ENCODE measurements at regions not wholly inside any gene's neighbourhood (a gene's known extent, or its start where the extent isn't known, plus 50 kb on each side); places are given as distances from the start of the nearest gene placed in this dataset.
"Not testable (repeated sequence)": the region's sequence is repeated elsewhere in the genome, so short reads cannot be mapped to it uniquely, and the experiment has no call there.

- in situ Hi-C loops (cut with MboI), result no loop called here
- Histone ChIP-seq H3K4me2 (ENCODE audit: unreplicated experiment) (no peak overlapping the region), H3K27me3 (replicated peaks; ENCODE audit: insufficient read depth) (no peaks in the 10 kb centered on the region), H3K4me1 (ENCODE audit: insufficient read depth) (no peaks in the 10 kb centered on the region), H3K36me3 (ENCODE audit: low read depth) (no peaks in the 10 kb centered on the region), H2AFZ (no peak overlapping the region), H3K79me2 (ENCODE audit: insufficient read depth) (no peaks in the 10 kb centered on the region), H3K9me2 (ENCODE audit: insufficient read depth) (peaks cover 3% of the 10 kb centered on the region; the same call in 1 of the 2 replicates), H4K20me1 (ENCODE audit: insufficient read depth) (no peaks in the 10 kb centered on the region), H3K4me3 (no peak overlapping the region), H3K9me3 (ENCODE audit: low read depth) (no peaks in the 10 kb centered on the region), H3K9ac (no peak overlapping the region), H3K27ac (no peak overlapping the region), H3F3A (ENCODE audit: insufficient read depth) (no peaks in the 10 kb centered on the region)
- TF ChIP-seq EZH2phosphoT487 (IDR thresholded peaks at IDR 0.05; ENCODE audit: insufficient read depth, low read depth), result no peak
- no peak for TF ChIP-seq EZH2 (IDR thresholded peaks at IDR 0.05; ENCODE audit: insufficient read depth, poor library complexity, severe bottlenecking)
- WGBS, 2 experiments (ENCODE audit: low coverage in 1 of 2, low lambda C conversion rate in 2 of 2, missing lambda C conversion rate in 2 of 2), result 30 to 35% methylated on average over 8 of the region's 8 CpGs
- no peak for DNase-seq
These were observed 226.4 kb upstream of the ISL1 start for GRCh38 chr5:51156838-51157237.

DNA sequence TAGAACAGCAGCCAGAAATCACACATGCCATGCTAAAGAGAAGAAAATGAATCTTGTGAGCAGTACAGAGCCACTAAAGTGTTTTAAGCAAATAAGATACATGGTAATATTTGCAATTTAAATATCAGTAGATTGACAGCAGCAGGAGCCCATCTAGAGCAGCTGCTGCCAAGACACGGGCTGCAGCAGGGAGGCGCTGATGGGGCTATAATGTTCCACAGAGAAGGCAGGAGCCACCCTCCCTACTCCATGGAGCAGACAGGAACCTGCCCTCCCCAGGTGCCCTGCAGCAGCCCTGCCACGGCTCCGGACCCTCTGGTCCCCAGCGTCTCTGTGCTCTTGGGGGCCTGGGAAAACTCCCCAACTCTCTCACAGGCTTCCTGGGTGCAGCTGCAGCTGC is 224.1 kb upstream of the ISL1 start:
- peaks cover under 1% of the 10 kb centered on the region; the same call in 1 of the 2 replicates for H3K9me2 ChIP-seq (ENCODE audit: insufficient read depth)
- H3K4me1 ChIP-seq (ENCODE audit: insufficient read depth), result no peaks in the 10 kb centered on the region
- H3K79me2 ChIP-seq (ENCODE audit: insufficient read depth), result no peaks in the 10 kb centered on the region
- in situ Hi-C loops (cut with MboI), result no loop called here
- WGBS, 2 experiments (ENCODE audit: low coverage in 1 of 2, low lambda C conversion rate in 2 of 2, missing lambda C conversion rate in 2 of 2), result 43 to 60% methylated on average over 5 of the region's 5 CpGs
- H2AFZ ChIP-seq, result no peak overlapping the region
- no peak overlapping the region for H3K4me3 ChIP-seq
- H3K36me3 ChIP-seq (ENCODE audit: low read depth), result no peaks in the 10 kb centered on the region
- H3K27ac ChIP-seq, result no peak overlapping the region
- DNase-seq, result no peak
- no peaks in the 10 kb centered on the region for H3K27me3 ChIP-seq (replicated peaks; ENCODE audit: insufficient read depth)
- no peaks in the 10 kb centered on the region for H3F3A ChIP-seq (ENCODE audit: insufficient read depth)
- H4K20me1 ChIP-seq (ENCODE audit: insufficient read depth), result no peaks in the 10 kb centered on the region
- no peaks in the 10 kb centered on the region for H3K9me3 ChIP-seq (ENCODE audit: low read depth)
- H3K4me2 ChIP-seq (ENCODE audit: unreplicated experiment), result no peak overlapping the region
- H3K9ac ChIP-seq, result no peak overlapping the region
- TF ChIP-seq EZH2 (IDR thresholded peaks at IDR 0.05; ENCODE audit: insufficient read depth, poor library complexity, severe bottlenecking), result no peak
- TF ChIP-seq EZH2phosphoT487 (IDR thresholded peaks at IDR 0.05; ENCODE audit: insufficient read depth, low read depth), result no peak

GRCh38 chr5:51159606-51160005 is 223.6 kb upstream of the ISL1 start:
- no peak for DNase-seq
- WGBS, 2 experiments (ENCODE audit: low coverage in 1 of 2, low lambda C conversion rate in 2 of 2, missing lambda C conversion rate in 2 of 2), result 4 to 9% methylated on average over 2 of the region's 2 CpGs
- no peak overlapping the region for H3K9ac ChIP-seq
- no peaks in the 10 kb centered on the region for H3K9me2 ChIP-seq (ENCODE audit: insufficient read depth)
- H3K27me3 ChIP-seq (replicated peaks; ENCODE audit: insufficient read depth), result no peaks in the 10 kb centered on the region
- H2AFZ ChIP-seq, result no peak overlapping the region
- H3K4me2 ChIP-seq (ENCODE audit: unreplicated experiment), result no peak overlapping the region
- no peaks in the 10 kb centered on the region for H4K20me1 ChIP-seq (ENCODE audit: insufficient read depth)
- no peak overlapping the region for H3K4me3 ChIP-seq
- H3K36me3 ChIP-seq (ENCODE audit: low read depth), result no peaks in the 10 kb centered on the region
- no peaks in the 10 kb centered on the region for H3F3A ChIP-seq (ENCODE audit: insufficient read depth)
- no peak overlapping the region for H3K27ac ChIP-seq
- in situ Hi-C loops (cut with MboI), result no loop called here
- no peak for TF ChIP-seq EZH2 (IDR thresholded peaks at IDR 0.05; ENCODE audit: insufficient read depth, poor library complexity, severe bottlenecking)
- TF ChIP-seq EZH2phosphoT487 (IDR thresholded peaks at IDR 0.05; ENCODE audit: insufficient read depth, low read depth), result no peak
- H3K9me3 ChIP-seq (ENCODE audit: low read depth), result no peaks in the 10 kb centered on the region
- H3K4me1 ChIP-seq (ENCODE audit: insufficient read depth), result no peaks in the 10 kb centered on the region
- H3K79me2 ChIP-seq (ENCODE audit: insufficient read depth), result no peaks in the 10 kb centered on the region

DNA sequence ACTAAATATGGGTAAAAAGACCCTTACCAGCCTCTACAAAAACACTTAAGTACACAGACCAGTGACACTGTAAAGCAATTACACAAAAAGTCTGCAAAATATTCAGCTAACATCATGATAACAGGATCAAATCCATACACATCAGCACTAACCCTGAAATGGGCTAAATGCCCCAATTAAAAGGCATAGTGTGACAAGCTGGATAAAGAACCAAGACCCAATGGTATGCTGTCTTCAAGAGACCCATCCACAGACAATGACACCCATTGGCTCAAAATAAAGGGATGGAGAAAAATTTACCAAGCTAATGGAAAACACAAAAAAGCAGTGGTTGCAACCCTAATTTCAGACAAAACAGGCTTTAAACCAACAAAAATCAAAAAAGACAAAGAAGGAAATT is 221.0 kb upstream of the ISL1 start:
- H2AFZ ChIP-seq, result no peak overlapping the region
- no peaks in the 10 kb centered on the region for H3K79me2 ChIP-seq (ENCODE audit: insufficient read depth)
- DNase-seq, result no peak
- TF ChIP-seq EZH2 (IDR thresholded peaks at IDR 0.05; ENCODE audit: insufficient read depth, poor library complexity, severe bottlenecking) (no peak), EZH2phosphoT487 (IDR thresholded peaks at IDR 0.05; ENCODE audit: insufficient read depth, low read depth) (no peak)
- H4K20me1 ChIP-seq (ENCODE audit: insufficient read depth), result no peaks in the 10 kb centered on the region
- H3K9me2 ChIP-seq (ENCODE audit: insufficient read depth), result no peaks in the 10 kb centered on the region
- H3K27ac ChIP-seq, result no peak overlapping the region
- H3F3A ChIP-seq (ENCODE audit: insufficient read depth), result no peaks in the 10 kb centered on the region
- no peaks in the 10 kb centered on the region for H3K36me3 ChIP-seq (ENCODE audit: low read depth)
- no peaks in the 10 kb centered on the region for H3K4me1 ChIP-seq (ENCODE audit: insufficient read depth)
- no peaks in the 10 kb centered on the region for H3K9me3 ChIP-seq (ENCODE audit: low read depth)
- no peaks in the 10 kb centered on the region for H3K27me3 ChIP-seq (replicated peaks; ENCODE audit: insufficient read depth)
- no peak overlapping the region for H3K9ac ChIP-seq
- H3K4me3 ChIP-seq, result no peak overlapping the region
- no peak overlapping the region for H3K4me2 ChIP-seq (ENCODE audit: unreplicated experiment)
- in situ Hi-C loops (cut with MboI), result no loop called here

DNA sequence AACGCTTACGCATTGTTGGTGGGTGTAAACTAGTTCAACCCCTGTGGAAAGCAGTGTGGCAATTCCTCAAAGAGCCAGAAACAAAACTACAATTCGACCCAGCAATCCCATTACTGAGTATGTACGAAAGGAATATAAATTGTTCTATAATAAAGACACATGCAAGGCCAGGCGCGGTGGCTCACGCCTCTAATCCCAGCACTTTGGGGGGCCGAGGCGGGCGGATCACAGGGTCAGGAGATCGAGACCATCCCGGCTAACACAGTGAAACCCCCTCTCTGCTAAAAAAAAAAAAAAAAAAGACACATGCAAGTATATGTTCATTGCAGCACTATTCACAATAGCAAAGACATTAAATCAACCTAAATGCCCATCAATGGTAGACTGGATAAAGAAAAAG is 217.6 kb upstream of the ISL1 start:
- H3K4me1 ChIP-seq (ENCODE audit: insufficient read depth); H3K27ac ChIP-seq; H4K20me1 ChIP-seq (ENCODE audit: insufficient read depth); H3K79me2 ChIP-seq (ENCODE audit: insufficient read depth); H3F3A ChIP-seq (ENCODE audit: insufficient read depth); H3K27me3 ChIP-seq (replicated peaks; ENCODE audit: insufficient read depth); H2AFZ ChIP-seq; H3K4me3 ChIP-seq; H3K4me2 ChIP-seq (ENCODE audit: unreplicated experiment); H3K9ac ChIP-seq; H3K9me2 ChIP-seq (ENCODE audit: insufficient read depth); DNase-seq; H3K9me3 ChIP-seq (ENCODE audit: low read depth); H3K36me3 ChIP-seq (ENCODE audit: low read depth); in situ Hi-C loops (cut with MboI): not testable (repeated sequence)
- WGBS, 2 experiments (ENCODE audit: low coverage in 1 of 2, low lambda C conversion rate in 2 of 2, missing lambda C conversion rate in 2 of 2), result 41 to 59% methylated on average over 12 of the region's 12 CpGs
